K562 (cell line): ENCODE measurements at regions not wholly inside any gene's neighbourhood (a gene's known extent, or its start where the extent isn't known, plus 50 kb on each side); places are given as distances from the start of the nearest gene placed in this dataset.

Experiments used
- ATAC-seq: fragments of 200-7000 bp; cut with Tn5 transposase; 3 replicates; pipeline ENCODE4 v1.9.1; 2020; ENCODE audit warnings: moderate library complexity
- BruUV-seq: library from RNA; stranded (reverse); fragments of 400-500 nt; replicated peaks from 2 replicates; lab custom pipeline; 2021; lab: Mats Ljungman, UMichigan
- CTCF ChIA-PET: fragments of 300-600 bp; formaldehyde crosslinking; extraction: SDS; loops from one replicate; lab custom pipeline; 2021; ENCODE audit warnings: low intra/inter-chr PET ratio; lab: Yijun Ruan, JAX
- POLR2A ChIA-PET: fragments of 300-600, 350-650 bp; sonication (Branson Sonifier 250); formaldehyde crosslinking; extraction: SDS; loops from one replicate; lab custom pipeline; 2021; ENCODE audit warnings: antibody characterized with exemption, inconsistent platforms; lab: Yijun Ruan, JAX
- DNase-seq, 4 experiments: peaks; one replicate each; pipeline versions ENCODE4 v3.0.0 to v3.0.0-alpha.2; 2011 to 2018; ENCODE audit warnings: low spot score in 3 of 4, mixed read lengths in 3 of 4; ENCODE audit errors: extremely low read depth in 1 of 4
- FAIRE-seq: peaks from 2 replicates; lab custom pipeline; 2011; peaks lifted over from hg19 to GRCh38; lab: Jason Lieb, UNC
- H2AFZ ChIP-seq: 2 replicates; pipeline ENCODE4 v1.6.0; 2011; ENCODE audit warnings: low read depth, low read length, control low read depth, inconsistent platforms
- H3K27ac ChIP-seq: fragments of 200-600 bp; 3 replicates; pipeline ENCODE4 v1.8.0; 2011; ENCODE audit warnings: low read depth, mild to moderate bottlenecking, control low read depth, inconsistent platforms, low read length, moderate library complexity, mixed read lengths; ENCODE audit errors: extremely low read depth
- H3K27me3 ChIP-seq, 2 experiments: fragments of 300-600 bp in 1 of 2; 2 replicates in 1 of 2; 3 replicates in 1 of 2; pipeline versions ENCODE4 v1.6.0 to v1.8.0; 2011; ENCODE audit warnings: inconsistent platforms in 2 of 2, low read length in 2 of 2, mild to moderate bottlenecking in 1 of 2, mixed read lengths in 1 of 2, moderate library complexity in 1 of 2; ENCODE audit not compliant: control insufficient read depth in 2 of 2, insufficient read depth in 2 of 2
- H3K36me3 ChIP-seq: fragments of 300-600 bp; 3 replicates; pipeline ENCODE4 v1.8.0; 2011; ENCODE audit warnings: mild to moderate bottlenecking, low read length, inconsistent platforms; ENCODE audit not compliant: control insufficient read depth, insufficient read depth
- H3K4me1 ChIP-seq, 2 experiments: fragments of 200-600 bp in 1 of 2; replicated peaks in 1 of 2; 2 replicates in 1 of 2; 3 replicates in 1 of 2; pipeline versions ENCODE4 v1.5.1 to v1.8.0; 2011; ENCODE audit warnings: inconsistent platforms in 2 of 2, low read length in 2 of 2, mild to moderate bottlenecking in 1 of 2, mixed read lengths in 1 of 2, moderate library complexity in 1 of 2; ENCODE audit not compliant: control insufficient read depth in 2 of 2, insufficient read depth in 2 of 2
- H3K4me2 ChIP-seq: 2 replicates; pipeline ENCODE4 v1.6.1; 2011; ENCODE audit warnings: low read length, control low read depth, inconsistent platforms, mixed read lengths; ENCODE audit not compliant: insufficient read depth
- H3K4me3 ChIP-seq: fragments of 200-600 bp; sonication (generic), shearing (Covaris generic); 2 replicates; pipeline ENCODE4 v1.5.1; 2016; ENCODE audit warnings: control low read depth, inconsistent platforms
- H3K79me2 ChIP-seq: fragments of 200-600 bp; 3 replicates; pipeline ENCODE4 v1.8.0; 2011; ENCODE audit warnings: low read length, inconsistent platforms; ENCODE audit not compliant: control insufficient read depth, insufficient read depth
- H3K9ac ChIP-seq, 2 experiments: 2 replicates each; pipeline versions ENCODE4 v1.6.0 to v1.6.1; 2011; ENCODE audit warnings: low read depth in 2 of 2, low read length in 2 of 2, control low read depth in 1 of 2, inconsistent platforms in 1 of 2, mild to moderate bottlenecking in 1 of 2, mixed read lengths in 1 of 2; ENCODE audit not compliant: insufficient read depth in 1 of 2
- H3K9me1 ChIP-seq: one replicate; pipeline ENCODE4 v1.6.0; 2011; ENCODE audit warnings: inconsistent platforms, mild to moderate bottlenecking, low read length, moderate library complexity; ENCODE audit not compliant: control insufficient read depth, insufficient read depth
- H3K9me3 ChIP-seq: replicated peaks from 2 replicates; pipeline ENCODE4 v1.5.1; 2011; ENCODE audit warnings: low read depth, low read length, inconsistent platforms; ENCODE audit not compliant: control insufficient read depth, insufficient read depth
- H4K20me1 ChIP-seq: replicated peaks from 2 replicates; pipeline ENCODE4 v1.6.1; 2011; ENCODE audit warnings: low read length, inconsistent platforms, mixed read lengths; ENCODE audit not compliant: control insufficient read depth, insufficient read depth
- BDP1 ChIP-seq: IDR thresholded peaks from 3 replicates; pipeline ENCODE4 v1.6.1; 2011; ENCODE audit not compliant: insufficient read length, insufficient read depth
- ETV6 ChIP-seq, 3 experiments: fragments of 150-350 bp in 1 of 3; sonication (generic) in 1 of 3; formaldehyde crosslinking in 1 of 3; IDR thresholded peaks; 2 replicates each; pipeline versions ENCODE4 v1.6.1 to v1.8.0; 2014 to 2022; ENCODE audit warnings: borderline replicate concordance in 2 of 3, low read depth in 2 of 3, antibody characterized with exemption in 1 of 3, low read length in 1 of 3, mild to moderate bottlenecking in 1 of 3, missing genetic modification reagents in 1 of 3
- FIP1L1 ChIP-seq: fragments of 200-400 bp; formaldehyde crosslinking; IDR thresholded peaks from 2 replicates; pipeline ENCODE4 v1.6.1; 2018; ENCODE audit warnings: mild to moderate bottlenecking, low read depth, low read length; ENCODE audit not compliant: poor library complexity, severe bottlenecking
- NCOR1 ChIP-seq: fragments of 450-650 bp; IDR thresholded peaks from 2 replicates; pipeline ENCODE4 v1.6.1; 2016; ENCODE audit warnings: mild to moderate bottlenecking, moderate library complexity
- NFIX ChIP-seq: fragments of 250-450 bp; sonication (Bioruptor Pico); IDR thresholded peaks from 2 replicates; pipeline ENCODE4 v1.4.0; 2020; ENCODE audit warnings: low read depth, mild to moderate bottlenecking, moderate library complexity
- NR4A1 ChIP-seq, 2 experiments: fragments of 250-450 bp in 1 of 2; fragments of 450-650 bp in 1 of 2; sonication (Bioruptor Pico) in 1 of 2; IDR thresholded peaks; 2 replicates each; pipeline versions ENCODE4 v1.4.0 to v1.6.1; 2016 to 2020; ENCODE audit warnings: mild to moderate bottlenecking in 2 of 2, missing compliant biosample characterization in 1 of 2, missing genetic modification characterization in 1 of 2, moderate library complexity in 1 of 2
- PATZ1 ChIP-seq: fragments of 250-450 bp; sonication (Bioruptor Pico); IDR thresholded peaks from 2 replicates; pipeline ENCODE4 v1.5.0; 2020; ENCODE audit warnings: mild to moderate bottlenecking, borderline replicate concordance
- POLR3G ChIP-seq: IDR thresholded peaks from 2 replicates; pipeline ENCODE4 v1.6.1; 2011; ENCODE audit not compliant: insufficient read length, insufficient replicate concordance; ENCODE audit errors: extremely low read depth
- RBBP5 ChIP-seq: fragments of 200-600 bp; sonication (generic); IDR thresholded peaks from 2 replicates; pipeline ENCODE4 v1.6.1; 2012; ENCODE audit warnings: borderline replicate concordance, mild to moderate bottlenecking, low read length, control low read depth, inconsistent platforms; ENCODE audit not compliant: insufficient read depth, poor library complexity, severe bottlenecking
- RFX7 ChIP-seq: fragments of 250-450 bp; sonication (Bioruptor Pico); IDR thresholded peaks from 2 replicates; pipeline ENCODE4 v1.5.1; 2021; ENCODE audit warnings: mild to moderate bottlenecking
- TCFL5 ChIP-seq: fragments of 250-450 bp; sonication (Bioruptor Pico); conservative IDR thresholded peaks from 2 replicates; pipeline ENCODE4 v1.6.1; 2021; ENCODE audit warnings: mild to moderate bottlenecking, moderate library complexity, matching md5 sums
- YBX1 ChIP-seq: fragments of 450-650 bp; IDR thresholded peaks from 2 replicates; pipeline ENCODE4 v1.7.1; 2016; ENCODE audit warnings: mild to moderate bottlenecking
- ZC3H11A ChIP-seq: IDR thresholded peaks from 2 replicates; pipeline ENCODE4 v1.6.1; 2012; ENCODE audit warnings: low read depth, low read length, improper control_type of control experiment
- ZNF778 ChIP-seq: fragments of 450-650 bp; formaldehyde crosslinking; IDR thresholded peaks from 2 replicates; pipeline ENCODE4 v1.4.0; 2020; ENCODE audit warnings: mild to moderate bottlenecking, moderate library complexity
- ZSCAN29 ChIP-seq: fragments of 450-650 bp; IDR thresholded peaks from 2 replicates; pipeline ENCODE4 v1.6.1; 2017
- WGBS: fragments of 100-300 bp; shearing (Covaris generic); methylation state at CpG from one replicate; pipeline ENCODE4 v1.1.6; 2016; ENCODE audit warnings: low coverage, mixed read lengths; ENCODE audit not compliant: insufficient coverage; ENCODE audit errors: missing lambda C conversion rate; 5-methylcytosine and 5-hydroxymethylcytosine counted together
- in situ Hi-C: fragments of 300-500 bp; cut with MboI; formaldehyde crosslinking; loops from 4 replicates; pipeline ENCODE4 v1.15.0; 2018; ENCODE audit warnings: inconsistent platforms, mixed read lengths
- intact Hi-C: fragments of 100-400 bp; cut with micrococcal nuclease; formaldehyde crosslinking; loops from 2 replicates; pipeline ENCODE4 v1.14.2; 2022
- TF ChIP-seq, protein P1 (sequence below): sonication (generic); formaldehyde crosslinking; IDR thresholded peaks from 2 replicates; pipeline ENCODE4 v1.8.1; 2022; ENCODE audit warnings: missing genetic modification reagents

GRCh38 chr12:105580821-105581352 lies 250.4 kb downstream of the C12orf75 start:
- in situ Hi-C loops = no loop called here
- Histone ChIP-seq H3K27ac (no peak overlapping the region), H3K9ac (no peak overlapping the region), H3K9me1 (no peaks in the 10 kb centered on the region), H3K4me2 (no peak overlapping the region), H3K9me3 (no peaks in the 10 kb centered on the region), H2AFZ (no peak overlapping the region), H3K4me1 (no peaks in the 10 kb centered on the region), H3K79me2 (no peaks in the 10 kb centered on the region), H4K20me1 (no peaks in the 10 kb centered on the region), H3K36me3 (no peaks in the 10 kb centered on the region), H3K27me3 (no peaks in the 10 kb centered on the region), H3K4me3 (no peak overlapping the region)
- 5% methylated on average over 5 of the region's 5 CpGs for WGBS
- BruUV-seq = no TSS peak
- no peak for ATAC-seq
- POLR2A ChIA-PET = interaction anchor here (0.6 kb wide), 1 partner anchor 353 kb away, joined by 3 read pairs; no protein-coding TSS in a partner anchor
- CTCF ChIA-PET = no interaction called here
- intact Hi-C loops = no loop called here
- no peak for FAIRE-seq
- no peak for DNase-seq
- TF ChIP-seq NCOR1 (no peak), POLR3G (no peak), TCFL5 (CRISPR knock-in tag) (no peak), ETV6 (IDR thresholded peaks at IDR 0.05; ENCODE audit: borderline replicate concordance in 1 of 2, low read depth in 2 of 2, low read length in 1 of 2) (no peak), ETV6 (CRISPR knock-in tag; IDR thresholded peaks at IDR 0.05; ENCODE audit: borderline replicate concordance) (no peak), BDP1 (no peak), FIP1L1 (no peak), ZSCAN29 (no peak), RBBP5 (no peak), RFX7 (CRISPR knock-in tag) (no peak), ZC3H11A (no peak), NFIX (CRISPR knock-in tag) (no peak), NR4A1 (CRISPR knock-in tag; IDR thresholded peaks at IDR 0.05) (no peak), NR4A1 (tag; IDR thresholded peaks at IDR 0.05) (no peak), ZNF778 (CRISPR knock-in tag) (no peak), YBX1 (no peak), PATZ1 (CRISPR knock-in tag) (no peak)
- TF ChIP-seq, protein P1, sequence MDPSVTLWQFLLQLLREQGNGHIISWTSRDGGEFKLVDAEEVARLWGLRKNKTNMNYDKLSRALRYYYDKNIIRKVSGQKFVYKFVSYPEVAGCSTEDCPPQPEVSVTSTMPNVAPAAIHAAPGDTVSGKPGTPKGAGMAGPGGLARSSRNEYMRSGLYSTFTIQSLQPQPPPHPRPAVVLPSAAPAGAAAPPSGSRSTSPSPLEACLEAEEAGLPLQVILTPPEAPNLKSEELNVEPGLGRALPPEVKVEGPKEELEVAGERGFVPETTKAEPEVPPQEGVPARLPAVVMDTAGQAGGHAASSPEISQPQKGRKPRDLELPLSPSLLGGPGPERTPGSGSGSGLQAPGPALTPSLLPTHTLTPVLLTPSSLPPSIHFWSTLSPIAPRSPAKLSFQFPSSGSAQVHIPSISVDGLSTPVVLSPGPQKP (CRISPR knock-in tag) = no peak
